Left ventricle myocardium superior (tissue), 1 donor: ENCODE measurements at regions not wholly inside any gene's neighbourhood (a gene's known extent, or its start where the extent isn't known, plus 50 kb on each side); places are given as distances from the start of the nearest gene placed in this dataset.
"Not testable (repeated sequence)": the region's sequence is repeated elsewhere in the genome, so short reads cannot be mapped to it uniquely, and the experiment has no call there.

Experiments used
- ATAC-seq: fragments of 200-7000 bp; cut with Tn5 transposase; one replicate; pipeline ENCODE4 v1.9.1; 2020; ENCODE audit warnings: mild to moderate bottlenecking, moderate library complexity
- DNase-seq: peaks from one replicate; pipeline ENCODE4 v3.0.0-alpha.2; 2020
- intact Hi-C: fragments of 100-400 bp; cut with micrococcal nuclease; formaldehyde crosslinking; loops from one replicate; pipeline ENCODE4 v1.11.0; 2022
- donor health status: DM: no; HTN: yes; CAD: no; lungs with severe emphysema.

- ATAC-seq, intact Hi-C loops, DNase-seq: not testable (repeated sequence)
Measured at GRCh38 chr11:3583476-3583875, 58.3 kb downstream of the ART5 start.

GRCh38 chr11:3581389-3581725 is 60.4 kb downstream of the ART5 start:
- ATAC-seq, intact Hi-C loops: not testable (repeated sequence)

GRCh38 chr11:3580487-3581388 is 61.1 kb downstream of the ART5 start:
- DNase-seq: peak; percentile 79
- ATAC-seq, intact Hi-C loops: not testable (repeated sequence)

More at GRCh38 chr11:3581389-3581725, 60.4 kb downstream of the ART5 start:
- not testable (repeated sequence) for DNase-seq

- intact Hi-C loops, ATAC-seq: not testable (repeated sequence)
Measured at GRCh38 chr11:3579600-3580459, 62.0 kb downstream of the ART5 start.

GRCh38 chr11:3576066-3576604 is 65.7 kb downstream of the ART5 start:
- intact Hi-C loops, ATAC-seq, DNase-seq: not testable (repeated sequence)

More at GRCh38 chr11:3579600-3580459, 62.0 kb downstream of the ART5 start:
- DNase-seq: not testable (repeated sequence)

- intact Hi-C loops, DNase-seq, ATAC-seq: not testable (repeated sequence)
Measured at GRCh38 chr11:3572976-3573647, 68.7 kb downstream of the ART5 start.

- ATAC-seq, DNase-seq, intact Hi-C loops: not testable (repeated sequence)
Measured at GRCh38 chr11:3571752-3572151, 70.0 kb downstream of the ART5 start.

- intact Hi-C loops, ATAC-seq, DNase-seq: not testable (repeated sequence)
Measured at GRCh38 chr11:3565838-3566237, 76.0 kb downstream of the ART5 start.

- intact Hi-C loops, DNase-seq, ATAC-seq: not testable (repeated sequence)
Measured at GRCh38 chr11:3564383-3564782, 77.4 kb downstream of the ART5 start.

- intact Hi-C loops, ATAC-seq, DNase-seq: not testable (repeated sequence)
Measured at GRCh38 chr11:3554621-3555020, 87.2 kb downstream of the ART5 start.

GRCh38 chr11:3544990-3545389 is 96.8 kb downstream of the ART5 start:
- intact Hi-C loops, DNase-seq, ATAC-seq: not testable (repeated sequence)

- DNase-seq, intact Hi-C loops, ATAC-seq: not testable (repeated sequence)
Measured at GRCh38 chr11:3538220-3538619, 103.6 kb downstream of the ART5 start.

GRCh38 chr11:3537254-3537653 is 104.5 kb downstream of the ART5 start:
- DNase-seq, ATAC-seq, intact Hi-C loops: not testable (repeated sequence)

- ATAC-seq, intact Hi-C loops, DNase-seq: not testable (repeated sequence)
Measured at GRCh38 chr11:3532958-3533357, 108.8 kb downstream of the ART5 start.

GRCh38 chr11:3531280-3531679 is 110.5 kb downstream of the ART5 start:
- DNase-seq, intact Hi-C loops, ATAC-seq: not testable (repeated sequence)

- DNase-seq, intact Hi-C loops, ATAC-seq: not testable (repeated sequence)
Measured at GRCh38 chr11:3523567-3523966, 118.2 kb downstream of the ART5 start.

GRCh38 chr11:3520905-3521304 is 120.9 kb downstream of the ART5 start:
- intact Hi-C loops, ATAC-seq, DNase-seq: not testable (repeated sequence)

- DNase-seq, intact Hi-C loops, ATAC-seq: not testable (repeated sequence)
Measured at GRCh38 chr11:3519841-3520240, 122.0 kb downstream of the ART5 start.
